B cell (primary cell): ENCODE measurements at regions not wholly inside any gene's neighbourhood (a gene's known extent, or its start where the extent isn't known, plus 50 kb on each side); places are given as distances from the start of the nearest gene placed in this dataset.

ENCODE experiments used
- ATAC-seq: fragments of 200-7000 bp; cut with Tn5 transposase; one replicate; pipeline ENCODE4 v1.10.0; 2021; ENCODE audit warnings: low read depth, mild to moderate bottlenecking, moderate number of reproducible peaks, moderate library complexity
- CTCF ChIA-PET: fragments of 350-600 bp; sonication (Branson Sonifier 250); formaldehyde crosslinking; loops from one replicate; lab custom pipeline; 2021; ENCODE audit warnings: antibody characterized with exemption, inconsistent platforms; lab: Charles Lee
- POLR2A ChIA-PET: fragments of 350-600 bp; sonication (Branson Sonifier 250); formaldehyde crosslinking; loops from one replicate; lab custom pipeline; 2021; ENCODE audit warnings: antibody characterized with exemption; lab: Charles Lee
- DNase-seq: peaks from one replicate; pipeline ENCODE4 v3.0.0; 2013
- H2AFZ ChIP-seq: 2 replicates; pipeline ENCODE4 v1.6.1; 2012; ENCODE audit warnings: mild to moderate bottlenecking, low read depth, low read length; ENCODE audit not compliant: insufficient read depth, poor library complexity, severe bottlenecking
- H3K27ac ChIP-seq, 2 donors: 1 replicate in 1 of 2; 2 replicates in 1 of 2; pipeline ENCODE4 v1.5.1; 2012 to 2013; ENCODE audit warnings: low read length in 2 of 2, mild to moderate bottlenecking in 2 of 2, moderate library complexity in 1 of 2
- H3K27me3 ChIP-seq, 4 experiments: fragments of 200-600 bp in 1 of 4; sonication (generic) in 1 of 4; replicated peaks in 1 of 4; 1 replicate in 2 of 4; 2 replicates in 2 of 4; pipeline versions ENCODE4 v1.6.1 to v1.7.0; 2013 to 2016; ENCODE audit warnings: low read length in 3 of 4, mild to moderate bottlenecking in 2 of 4, mixed read lengths in 1 of 4, moderate library complexity in 1 of 4; ENCODE audit not compliant: insufficient read depth in 4 of 4, control insufficient read depth in 3 of 4; ENCODE audit errors: control extremely low read depth in 1 of 4
- H3K36me3 ChIP-seq, 2 experiments: replicated peaks in 1 of 2; 1 replicate in 1 of 2; 2 replicates in 1 of 2; pipeline versions ENCODE4 v1.6.1 to v1.7.1; 2013; ENCODE audit warnings: low read length in 1 of 2; ENCODE audit not compliant: insufficient read depth in 2 of 2, control insufficient read depth in 1 of 2; ENCODE audit errors: control extremely low read depth in 1 of 2, extremely low read depth in 1 of 2
- H3K4me1 ChIP-seq, 2 donors: fragments of 200-600 bp in 1 of 2; sonication (generic) in 1 of 2; 1 replicate in 1 of 2; 2 replicates in 1 of 2; pipeline versions ENCODE4 v1.5.1 to v1.6.1; 2013 to 2017; ENCODE audit warnings: low read length in 2 of 2; ENCODE audit not compliant: control insufficient read depth in 2 of 2, insufficient read depth in 2 of 2
- H3K4me2 ChIP-seq: replicated peaks from 2 replicates; pipeline ENCODE3; 2012; ENCODE audit warnings: mild to moderate bottlenecking, low read depth, low read length; ENCODE audit not compliant: poor library complexity, severe bottlenecking
- H3K4me3 ChIP-seq, 5 experiments: fragments of 200-600 bp in 1 of 5; sonication (generic) in 1 of 5; 1 replicate in 3 of 5; 2 replicates in 2 of 5; pipeline versions ENCODE4 v1.5.1 to v1.7.0; 2011 to 2016; ENCODE audit warnings: low read length in 4 of 5, mild to moderate bottlenecking in 4 of 5, low read depth in 2 of 5, control low read depth in 1 of 5, moderate library complexity in 1 of 5; ENCODE audit not compliant: insufficient read depth in 1 of 5; ENCODE audit errors: control extremely low read depth in 1 of 5, extremely low read depth in 1 of 5
- H3K79me2 ChIP-seq: fragments of 200-600 bp; sonication (generic); one replicate; pipeline ENCODE4 v1.6.0; 2016; ENCODE audit warnings: low read length; ENCODE audit not compliant: control insufficient read depth, insufficient read depth
- H3K9ac ChIP-seq: fragments of 200-600 bp; sonication (generic); 2 replicates; pipeline ENCODE4 v1.6.1; 2017; ENCODE audit warnings: mild to moderate bottlenecking, low read length, moderate library complexity
- H3K9me3 ChIP-seq, 3 donors: one replicate each; pipeline versions ENCODE4 v1.6.1 to v1.7.1; 2013; ENCODE audit warnings: low read length in 2 of 3; ENCODE audit not compliant: control insufficient read depth in 2 of 3, insufficient read depth in 1 of 3; ENCODE audit errors: control extremely low read depth in 1 of 3
- H4K20me1 ChIP-seq: 2 replicates; pipeline ENCODE4 v1.6.0; 2012; ENCODE audit warnings: mild to moderate bottlenecking, low read length; ENCODE audit not compliant: insufficient read depth, control insufficient read depth, poor library complexity, severe bottlenecking
- H3K27ac Mint-ChIP-seq: one replicate; pipeline ENCODE4 v1.8.0; 2021; ENCODE audit warnings: mixed read lengths
- H3K27me3 Mint-ChIP-seq: one replicate; pipeline ENCODE4 v1.8.0; 2021; ENCODE audit warnings: mixed read lengths
- H3K4me1 Mint-ChIP-seq: one replicate; pipeline ENCODE4 v1.8.0; 2021; ENCODE audit warnings: mixed read lengths
- H3K4me3 Mint-ChIP-seq: one replicate; pipeline ENCODE4 v1.8.0; 2021; ENCODE audit warnings: mixed read lengths
- H3K9me3 Mint-ChIP-seq: one replicate; pipeline ENCODE4 v1.8.0; 2022; ENCODE audit warnings: mixed read lengths; ENCODE audit not compliant: insufficient read depth
- CTCF ChIP-seq: fragments of 200-600 bp; IDR thresholded peaks from one replicate; pipeline ENCODE4 v1.8.0; 2022; ENCODE audit warnings: antibody characterized with exemption, mild to moderate bottlenecking
- EZH2 ChIP-seq: IDR thresholded peaks from 2 replicates; pipeline ENCODE4 v1.6.1; 2012; ENCODE audit warnings: borderline replicate concordance, low read depth, mild to moderate bottlenecking, moderate library complexity, low read length; ENCODE audit not compliant: insufficient read depth, poor library complexity, severe bottlenecking
- WGBS: methylation state at CpG from one replicate; pipeline ENCODE4 v1.1.5; 2013; ENCODE audit warnings: missing lambda C conversion rate; ENCODE audit not compliant: insufficient coverage; 5-methylcytosine and 5-hydroxymethylcytosine counted together
- intact Hi-C: fragments of 100-400 bp; cut with micrococcal nuclease; formaldehyde crosslinking; loops from one replicate; pipeline ENCODE4 v1.10.0; 2022

- peaks cover 0 to 2% (median 0%) of the 10 kb centered on the region in 3 donors for H3K9me3 ChIP-seq
- 80% methylated on average over 1 of the region's 2 CpGs for WGBS
- no peaks in the 10 kb centered on the region for H3K79me2 ChIP-seq
- Mint-ChIP-seq H3K4me3 (no peak overlapping the region), H3K4me1 (no peaks in the 10 kb centered on the region), H3K9me3 (peaks cover 2% of the 10 kb centered on the region), H3K27ac (no peak overlapping the region), H3K27me3 (no peaks in the 10 kb centered on the region)
- no peaks in the 10 kb centered on the region for H3K4me1 ChIP-seq
- H3K36me3 ChIP-seq, result no peaks in the 10 kb centered on the region
- no peak overlapping the region for H3K4me2 ChIP-seq
- intact Hi-C loops, result no loop called here
- TF ChIP-seq CTCF, result no peak
- no peak for ATAC-seq
- H3K4me3 ChIP-seq, result no peak overlapping the region
- no peaks in the 10 kb centered on the region for H4K20me1 ChIP-seq
- no peak overlapping the region for H3K9ac ChIP-seq
- DNase-seq, result no peak
- CTCF ChIA-PET, result no interaction called here
- H3K27me3 ChIP-seq, result no peaks in the 10 kb centered on the region
- no peak overlapping the region for H3K27ac ChIP-seq
- H2AFZ ChIP-seq, result no peak overlapping the region
- POLR2A ChIA-PET, result no interaction called here
Measured at GRCh38 chr1:188350104-188350503, 1521.4 kb downstream of the PLA2G4A start.

GRCh38 chr1:188355082-188355481, 1526.3 kb downstream of the PLA2G4A start:
- ChIA-PET POLR2A (no interaction called here), CTCF (no interaction called here)
- H3K27ac ChIP-seq, result no peak overlapping the region
- Mint-ChIP-seq H3K9me3 (peaks cover 7% of the 10 kb centered on the region), H3K4me3 (no peak overlapping the region), H3K27ac (no peak overlapping the region), H3K4me1 (no peaks in the 10 kb centered on the region), H3K27me3 (no peaks in the 10 kb centered on the region)
- no peaks in the 10 kb centered on the region for H3K27me3 ChIP-seq
- no peaks in the 10 kb centered on the region for H3K79me2 ChIP-seq
- intact Hi-C loops, result no loop called here
- ATAC-seq, result no peak
- H2AFZ ChIP-seq, result no peak overlapping the region
- no peaks in the 10 kb centered on the region for H4K20me1 ChIP-seq
- H3K4me3 ChIP-seq, result no peak overlapping the region
- H3K9me3 ChIP-seq, result peaks cover 0 to 16% (median 0%) of the 10 kb centered on the region in 3 donors
- WGBS, result 90% methylated on average over 1 of the region's 2 CpGs
- TF ChIP-seq EZH2 (no peak), CTCF (no peak)
- no peak for DNase-seq
- no peaks in the 10 kb centered on the region for H3K36me3 ChIP-seq
- no peaks in the 10 kb centered on the region for H3K4me1 ChIP-seq
- no peak overlapping the region for H3K4me2 ChIP-seq
- no peak overlapping the region for H3K9ac ChIP-seq
